Cerebellar nuclear complex (tissue), 1 donor: ENCODE measurements at regions not wholly inside any gene's neighbourhood (a gene's known extent, or its start where the extent isn't known, plus 50 kb on each side); places are given as distances from the start of the nearest gene placed in this dataset.

Experiments used
- DNase-seq, 2 experiments: peaks; one replicate each; lab custom pipeline; 2025; lab: John Stamatoyannopoulos, UW

DNA sequence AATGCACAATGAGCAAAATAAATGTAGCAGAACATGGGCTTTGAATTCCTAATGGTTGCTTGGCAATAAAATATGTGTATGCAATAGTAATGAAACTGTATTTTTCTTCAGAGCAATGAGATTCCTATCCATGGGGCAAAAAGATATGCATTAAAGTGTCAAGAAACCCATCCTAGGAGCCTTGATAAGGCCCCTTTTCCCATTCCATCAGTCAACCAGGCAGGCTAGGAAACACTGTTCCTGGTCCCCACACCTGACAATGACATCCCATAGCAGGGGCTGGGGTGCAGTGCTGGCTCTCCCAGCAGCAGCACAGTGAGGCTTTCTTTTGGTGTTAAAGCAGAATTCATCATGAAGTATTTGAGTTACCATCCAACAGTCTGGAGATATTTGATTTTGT is 113.3 kb upstream of the AGTR1 start:
- DNase-seq = no peak

DNA sequence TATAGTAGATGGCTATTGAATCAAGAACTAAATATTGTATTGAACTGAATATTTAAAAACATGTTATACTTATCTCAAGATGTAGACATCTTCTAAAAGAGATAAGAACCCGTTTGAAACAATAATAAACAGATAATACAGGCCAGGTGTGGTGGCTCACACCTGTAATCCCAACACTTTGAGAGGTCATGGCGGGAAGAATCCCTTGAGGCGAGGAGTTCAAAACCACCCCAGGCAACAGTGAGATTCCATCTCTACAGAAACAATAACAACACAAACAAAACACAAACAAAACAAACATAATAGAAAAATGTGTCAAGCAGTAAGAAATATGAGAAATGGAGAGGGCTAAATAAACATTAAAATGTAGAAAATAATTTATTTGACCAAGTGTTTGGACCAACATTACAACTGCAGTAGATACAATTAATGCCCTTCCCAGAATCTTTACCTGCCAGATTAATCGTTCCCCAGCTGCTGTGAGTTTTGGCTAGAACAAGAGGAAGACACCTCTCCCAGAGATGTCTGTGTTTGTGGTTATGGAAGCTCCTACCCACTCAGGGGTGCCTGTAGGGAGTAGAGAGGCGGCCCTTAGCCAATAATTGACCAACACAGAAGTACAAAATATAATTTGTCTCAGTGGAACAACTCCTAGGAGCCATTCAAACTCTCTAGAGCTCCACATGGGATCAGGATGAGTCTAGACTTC is 111.9 kb upstream of the AGTR1 start:
- no peak for DNase-seq

DNA sequence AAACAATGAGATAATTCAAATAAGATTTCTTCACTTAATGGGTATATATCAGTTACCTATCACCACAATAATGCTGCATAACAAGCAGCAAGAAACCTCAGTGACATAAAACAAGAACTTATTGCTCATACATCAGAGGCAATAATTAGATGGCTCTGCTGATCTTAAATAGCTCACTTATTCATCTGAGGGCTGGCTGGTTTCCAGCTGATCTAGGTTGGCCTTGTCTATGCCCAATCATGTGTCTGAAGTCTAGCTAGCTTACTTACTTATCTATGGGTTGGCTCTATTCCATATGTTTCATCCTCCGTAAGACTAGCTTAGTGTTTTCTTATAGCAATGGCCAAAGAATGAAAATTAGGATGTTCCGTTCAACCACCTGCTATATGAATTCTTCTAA is 109.4 kb upstream of the AGTR1 start:
- no peak for DNase-seq

DNA sequence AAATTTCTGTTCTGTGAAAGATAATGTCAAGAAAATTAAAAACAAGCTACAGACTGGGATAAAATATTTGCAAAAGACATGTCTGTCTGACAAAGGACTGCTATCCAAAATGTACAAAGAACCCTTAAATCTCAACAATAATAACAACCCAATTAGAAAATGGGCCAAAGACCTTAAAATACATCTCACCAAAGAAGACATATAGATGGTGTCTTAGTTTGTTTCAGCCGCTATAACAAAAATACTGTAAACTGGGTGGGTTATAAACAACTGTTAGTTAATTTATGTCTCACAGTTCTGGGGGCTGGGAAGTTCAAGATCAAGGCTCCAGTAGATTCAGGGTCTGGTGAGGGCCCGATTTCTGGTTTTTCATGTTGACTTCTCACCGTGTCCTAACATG is 106.2 kb upstream of the AGTR1 start:
- no peak for DNase-seq

DNA sequence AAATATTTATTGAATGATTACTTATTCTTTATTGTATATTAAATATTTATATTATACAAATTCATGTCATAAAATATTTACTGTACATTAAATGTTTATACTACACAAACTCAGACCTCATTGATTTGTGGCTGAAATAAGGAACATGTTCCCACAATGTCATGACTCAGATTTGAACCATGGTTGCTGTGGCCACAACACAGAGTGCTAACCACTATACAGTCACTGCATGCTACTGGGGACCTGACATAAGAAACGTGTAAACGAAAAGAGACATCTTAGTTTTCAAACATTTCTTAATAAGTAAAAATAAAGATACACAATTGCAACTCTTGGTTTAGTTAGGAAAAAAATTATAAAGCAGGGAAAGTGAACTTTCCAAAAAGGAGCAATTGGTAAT is 99.1 kb upstream of the AGTR1 start:
- no peak for DNase-seq

DNA sequence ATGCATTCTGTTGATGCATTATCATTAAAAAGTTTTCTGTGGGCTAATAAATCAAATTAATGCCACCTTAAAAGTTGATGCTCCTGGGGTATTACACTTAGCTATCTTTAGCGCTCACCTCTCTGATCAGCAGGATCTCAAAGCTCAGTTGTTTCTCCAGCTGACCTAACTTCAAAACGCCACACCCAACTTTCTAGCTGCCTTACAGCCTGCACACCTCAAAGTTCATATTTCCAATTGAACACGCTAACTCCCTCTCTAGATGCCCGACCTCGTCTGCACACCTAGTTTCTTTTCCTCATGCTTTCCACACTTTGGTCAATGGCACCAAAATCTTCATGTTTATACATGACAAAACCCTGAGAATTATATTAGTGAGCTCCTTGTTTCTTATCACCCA is 98.2 kb upstream of the AGTR1 start:
- no peak for DNase-seq

DNA sequence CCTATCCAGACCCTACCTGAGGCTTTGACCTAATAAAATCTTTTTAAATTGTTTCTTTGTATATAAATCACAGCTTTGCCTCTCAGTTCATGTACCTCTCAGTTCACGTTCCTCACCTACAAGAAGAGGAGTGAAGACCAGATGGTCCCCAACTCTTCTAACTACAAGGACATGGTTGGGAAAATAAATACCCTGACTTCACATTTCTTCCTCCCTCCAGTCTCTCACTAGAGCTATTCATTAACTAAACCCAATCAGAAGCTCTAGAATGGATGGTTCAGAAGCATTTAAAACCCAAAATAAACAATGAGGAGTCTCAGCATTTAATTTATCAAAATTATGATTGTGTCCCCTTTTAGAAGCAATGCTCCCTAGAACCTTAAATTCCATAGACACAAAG is 97.3 kb upstream of the AGTR1 start:
- DNase-seq = no peak

DNA sequence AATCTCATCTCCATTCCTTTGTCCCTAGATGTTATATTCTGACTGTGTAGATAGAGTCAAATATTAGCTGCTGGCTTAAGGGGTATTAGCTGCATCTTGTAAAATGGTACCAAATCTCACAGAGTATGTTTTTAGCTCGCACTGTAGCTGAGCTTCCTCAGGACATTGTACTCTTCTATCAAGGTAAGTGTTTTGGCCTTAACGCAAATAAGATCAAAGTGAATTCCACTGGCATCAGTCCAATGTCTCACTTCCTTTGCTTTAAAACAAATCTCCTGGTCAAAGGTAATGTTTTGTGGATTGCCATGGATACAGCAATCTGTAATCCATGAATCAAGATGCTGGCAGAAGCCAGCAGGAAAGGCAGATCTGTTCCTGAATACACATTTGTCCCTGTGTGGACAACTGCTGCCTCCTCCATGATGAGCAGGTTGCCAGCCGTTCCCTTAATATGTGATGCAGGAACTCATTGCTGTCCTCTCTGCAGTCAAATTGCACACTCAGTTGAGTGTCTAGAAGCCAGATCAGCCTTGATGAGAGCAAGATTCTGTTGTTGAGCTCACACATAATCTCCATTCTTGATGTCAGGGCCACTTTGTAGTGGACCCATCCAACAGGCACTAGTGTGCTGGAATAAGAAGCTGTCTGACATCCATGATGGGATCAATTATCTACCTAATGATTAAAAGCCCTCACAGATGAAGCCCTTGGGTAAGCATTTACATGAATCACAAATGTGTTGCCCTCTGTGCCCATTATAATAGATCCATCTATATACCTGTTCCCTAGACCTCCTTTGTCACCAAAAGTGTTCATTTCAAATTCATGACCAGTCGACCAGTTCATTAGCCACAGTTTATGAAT is 96.6 kb upstream of the AGTR1 start:
- no peak for DNase-seq

DNA sequence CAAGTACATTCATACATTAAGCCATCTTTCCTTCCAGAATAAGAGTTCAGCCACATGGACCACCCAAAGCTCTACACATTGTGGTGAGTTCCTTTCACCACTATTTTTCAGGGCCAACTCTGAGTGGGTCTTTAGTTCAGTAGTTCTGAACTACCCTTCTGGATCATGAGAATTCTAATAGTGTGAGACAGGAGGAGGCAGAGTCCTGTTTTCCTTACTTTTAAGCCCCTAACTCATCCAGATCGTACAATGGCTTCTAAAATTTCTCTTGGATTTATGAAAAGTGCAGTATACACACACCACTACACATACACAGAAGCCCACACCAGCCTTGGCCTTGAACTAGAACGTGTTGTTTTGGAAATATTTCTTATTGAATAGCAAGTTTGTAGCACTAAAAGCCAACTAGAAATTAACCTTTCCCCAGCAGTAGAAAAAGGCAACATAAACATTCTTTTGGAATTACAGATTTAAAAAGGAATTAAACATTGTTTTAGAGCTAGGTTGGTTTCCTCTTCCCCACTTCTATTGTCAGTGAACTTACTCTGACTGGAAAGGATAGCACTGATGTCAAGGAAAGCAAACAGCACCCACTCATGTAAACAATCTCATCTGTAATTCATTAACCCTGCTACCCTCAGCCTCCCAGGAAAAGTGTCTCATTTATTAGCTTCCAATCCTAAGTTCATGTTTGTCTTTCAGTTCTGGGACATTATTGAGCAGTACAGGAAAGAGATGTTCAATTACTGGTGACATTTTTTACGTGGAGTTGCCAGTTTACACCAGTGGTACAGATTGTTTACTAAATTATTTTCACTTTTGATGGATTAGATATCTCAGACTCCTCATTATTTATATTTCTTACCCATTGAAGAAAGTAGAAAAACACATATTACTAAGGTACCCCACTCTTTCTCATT is 95.7 kb upstream of the AGTR1 start:
- no peak for DNase-seq

DNA sequence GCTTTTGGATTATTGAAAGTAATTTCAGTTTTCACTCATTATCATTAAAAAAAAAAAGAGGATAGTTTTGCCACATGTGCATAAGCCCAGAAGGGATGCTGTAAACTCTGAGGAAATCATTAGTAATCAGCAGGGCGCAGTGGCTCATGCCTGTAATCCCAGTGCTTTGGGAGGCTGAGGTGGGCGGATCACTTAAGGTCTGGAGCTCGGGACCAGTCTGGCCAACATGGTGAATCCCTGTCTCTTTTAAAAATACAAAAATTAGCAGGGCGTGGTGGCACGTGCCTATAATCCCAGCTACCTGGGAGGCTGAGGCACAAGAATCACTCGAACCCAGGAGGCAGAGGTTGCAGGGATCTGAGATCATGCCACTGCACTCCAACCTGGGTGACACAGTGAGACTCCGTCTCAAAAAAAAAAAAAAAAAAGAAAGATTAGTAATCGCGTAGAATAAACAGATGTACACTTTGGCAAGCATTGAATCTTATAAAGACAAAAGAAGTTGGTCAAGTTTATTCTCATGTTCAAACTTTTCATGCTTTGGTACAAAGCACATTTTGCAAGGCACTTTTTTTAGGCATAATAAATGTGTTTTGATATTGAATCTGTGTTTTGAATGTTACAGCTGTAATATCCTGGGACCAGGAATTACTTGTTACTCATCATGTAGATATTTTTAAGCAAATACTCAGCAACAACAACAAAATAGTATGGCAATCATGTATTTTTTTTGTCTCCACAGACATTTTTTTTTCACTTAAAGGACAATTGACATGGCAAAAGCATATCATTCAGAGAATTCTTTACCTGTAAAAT is 93.2 kb upstream of the AGTR1 start:
- DNase-seq = no peak

DNA sequence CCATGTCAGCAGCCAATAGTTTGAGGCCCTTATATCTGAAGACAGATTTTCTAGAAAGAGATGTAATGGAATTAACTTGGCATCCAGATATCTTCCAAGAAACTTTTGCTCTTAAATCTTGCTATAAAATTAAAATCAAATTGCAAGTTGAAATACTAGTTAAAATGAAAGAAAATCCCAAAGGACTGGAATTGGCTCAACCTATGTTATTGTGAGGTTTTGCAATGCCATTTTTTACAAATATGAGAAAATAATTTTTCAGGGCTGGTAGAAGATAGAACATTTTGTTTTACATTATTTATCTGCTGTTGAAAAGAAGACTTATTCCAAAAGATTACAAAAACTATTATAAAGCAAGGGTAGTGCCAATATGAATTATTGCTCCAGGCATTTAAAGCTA is 92.2 kb upstream of the AGTR1 start:
- DNase-seq = no peak

DNA sequence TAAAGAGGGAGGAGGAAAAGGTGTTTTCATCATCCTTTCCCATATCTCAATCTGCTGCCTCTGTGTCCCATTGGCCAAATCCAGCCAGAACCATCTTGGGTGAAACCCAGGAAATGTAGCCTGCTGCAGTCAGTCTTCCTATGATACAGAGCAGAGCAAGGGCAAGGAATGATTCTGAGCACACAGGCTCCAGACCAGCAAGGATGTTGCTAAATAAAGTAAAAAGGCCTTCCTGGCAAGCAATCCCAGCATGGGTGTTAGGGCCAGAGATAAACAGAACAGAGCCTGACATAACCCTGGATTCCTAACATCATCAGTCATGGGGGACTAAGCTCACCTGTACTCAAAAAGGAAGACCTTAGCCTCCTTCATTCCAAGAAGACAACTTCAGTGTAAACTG is 90.7 kb upstream of the AGTR1 start:
- DNase-seq = no peak

DNA sequence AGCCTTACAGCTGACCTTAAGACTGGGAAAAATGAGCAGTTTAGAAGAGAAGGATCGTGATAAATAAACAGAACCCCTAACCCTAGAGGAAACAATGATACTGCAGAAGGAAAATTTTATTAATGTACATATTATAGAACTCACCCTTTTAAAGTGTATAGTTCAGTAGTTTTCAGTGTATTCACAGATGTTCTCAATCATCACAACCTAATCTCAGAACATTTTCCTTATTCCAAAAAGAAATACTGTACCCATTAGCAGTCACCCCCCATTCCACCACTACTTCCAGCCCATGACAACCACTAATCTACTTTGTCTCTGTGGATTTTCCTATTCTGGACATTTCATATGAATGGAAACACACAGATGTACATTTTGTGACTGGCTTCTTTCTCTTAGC is 90.2 kb upstream of the AGTR1 start:
- DNase-seq = no peak

DNA sequence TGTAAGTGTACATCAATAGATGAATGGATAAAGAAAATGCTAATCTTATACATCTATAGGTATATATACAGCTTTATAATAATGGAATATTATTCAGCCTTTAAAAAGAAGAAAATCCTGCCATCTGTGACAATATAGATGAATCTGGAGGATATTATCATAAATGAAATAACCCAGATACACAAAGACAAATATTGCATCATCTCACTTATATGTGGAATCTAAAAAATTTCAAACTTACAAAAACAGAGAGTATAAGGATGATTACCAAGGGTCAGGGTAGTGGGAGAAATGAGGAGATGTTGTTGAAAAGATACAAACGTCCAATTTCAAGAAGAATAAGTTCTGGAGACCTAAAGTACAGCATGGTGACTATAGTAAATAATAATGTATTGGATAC is 85.4 kb upstream of the AGTR1 start:
- no peak for DNase-seq

DNA sequence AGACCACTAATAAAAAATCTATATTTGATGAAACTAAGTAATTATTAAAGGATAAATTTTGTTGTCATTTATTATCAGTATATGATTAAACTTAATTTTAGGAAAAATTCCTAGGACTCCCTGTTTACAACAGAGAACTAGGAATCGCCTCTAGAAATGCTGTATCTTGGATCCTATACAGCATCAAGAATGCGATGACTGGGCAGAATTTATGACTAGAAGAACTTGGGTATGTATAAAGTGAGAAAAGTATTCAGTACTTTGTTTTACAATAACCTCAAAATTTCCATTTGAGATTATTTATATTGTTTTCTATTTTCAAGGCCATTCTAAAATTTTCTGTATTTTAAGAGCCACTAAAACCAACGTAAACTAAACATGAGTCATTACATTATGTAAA is 82.3 kb upstream of the AGTR1 start:
- DNase-seq = no peak

DNA sequence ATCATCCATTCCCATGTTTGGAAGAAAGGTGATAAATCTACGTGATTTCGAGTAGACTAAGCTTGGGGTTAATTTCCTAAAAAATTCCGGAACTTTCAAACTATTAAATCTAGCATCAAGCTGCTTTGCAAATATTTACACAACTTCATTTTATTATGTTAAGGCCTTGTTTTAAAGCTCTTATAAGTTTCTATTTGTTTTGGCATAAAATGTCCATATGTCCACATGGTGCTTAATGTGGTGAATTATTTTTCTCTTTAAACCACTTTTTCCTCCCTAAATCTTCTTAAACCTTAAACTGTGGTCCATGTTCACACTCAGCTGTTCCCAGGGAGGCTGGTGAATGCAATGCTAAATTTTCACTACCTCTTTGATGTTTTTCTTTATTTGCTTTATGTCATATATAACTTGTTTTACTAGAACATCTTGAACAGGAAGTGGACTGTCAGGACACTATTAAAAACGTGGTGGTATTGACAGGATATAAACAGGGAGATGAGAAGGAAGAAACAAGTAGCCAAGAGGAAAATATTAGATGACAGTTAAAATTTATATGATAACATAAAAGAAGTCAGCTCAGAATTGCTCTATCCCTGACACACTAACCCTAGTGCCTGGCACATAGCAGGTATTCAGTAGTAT is 72.5 kb upstream of the AGTR1 start:
- DNase-seq = no peak

DNA sequence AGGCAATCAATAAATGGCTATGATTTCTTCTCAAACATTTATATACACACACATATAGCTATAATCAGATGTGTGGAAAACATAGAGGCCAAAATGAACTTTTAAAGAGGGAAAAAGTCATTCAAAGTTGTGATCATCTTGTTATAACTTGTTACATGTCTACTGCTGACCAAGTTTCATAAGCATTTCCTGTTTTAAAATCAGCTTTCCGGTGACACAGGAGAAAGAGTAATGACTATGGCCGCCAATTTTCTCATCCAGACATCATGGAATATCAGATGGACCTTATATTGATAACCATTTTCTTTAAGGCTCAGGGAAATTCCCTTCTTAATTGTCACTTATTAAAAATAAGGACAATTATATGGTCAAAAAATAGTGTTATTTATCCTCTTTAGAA is 71.7 kb upstream of the AGTR1 start:
- no peak for DNase-seq

DNA sequence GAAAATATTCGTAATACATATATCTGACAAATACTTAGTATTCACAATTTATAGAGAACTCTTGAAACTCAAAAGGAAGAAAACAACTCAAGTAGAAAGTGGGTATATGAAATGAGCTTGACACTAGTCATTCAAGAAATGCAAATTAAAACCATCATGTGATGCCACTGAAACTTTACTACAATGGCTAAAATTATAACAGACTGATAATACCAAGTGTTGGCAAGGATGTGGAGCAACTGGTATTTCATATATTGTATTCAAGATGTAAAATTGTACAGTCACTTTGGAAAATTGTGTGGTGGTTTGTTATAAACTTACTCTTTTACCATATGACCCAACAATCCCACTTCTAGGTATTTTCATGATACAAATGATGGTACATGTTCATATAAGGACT is 68.7 kb upstream of the AGTR1 start:
- DNase-seq = no peak

DNA sequence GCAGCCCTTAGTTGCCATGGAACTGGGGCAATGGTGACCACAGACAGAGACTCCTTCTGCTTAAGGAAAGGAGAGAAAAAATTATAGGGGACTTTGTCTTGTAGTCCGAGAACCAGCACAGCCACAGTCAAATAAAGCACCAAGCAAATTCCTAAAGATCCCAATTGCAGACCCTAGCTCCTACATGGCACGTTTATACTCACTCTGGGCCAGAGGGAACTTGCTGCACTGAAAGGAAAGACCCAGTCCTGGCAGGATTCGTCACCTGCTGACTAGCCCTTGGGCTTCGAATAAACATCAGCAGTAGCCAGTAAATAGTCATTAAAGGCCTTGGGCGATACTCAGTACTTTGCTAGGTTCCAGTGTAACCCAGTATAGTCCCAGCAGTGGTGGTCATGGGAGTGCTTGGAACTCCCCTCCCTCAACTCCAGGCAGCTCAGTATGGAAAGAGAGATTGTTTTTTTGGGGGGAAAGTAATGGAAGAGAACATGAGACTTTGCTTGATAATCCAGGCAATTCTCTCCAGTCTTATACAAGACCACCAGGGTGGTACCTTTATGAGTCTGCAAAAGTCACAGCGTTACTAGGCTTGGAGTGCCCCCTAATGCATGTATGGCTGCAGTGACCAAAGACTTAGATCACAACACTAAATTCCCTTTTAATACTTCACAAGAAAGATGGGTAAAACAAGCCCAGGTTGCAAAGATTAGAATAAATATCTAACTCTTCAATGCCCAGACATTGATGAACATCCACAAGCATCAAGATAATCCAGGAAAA is 66.4 kb upstream of the AGTR1 start:
- no peak for DNase-seq

DNA sequence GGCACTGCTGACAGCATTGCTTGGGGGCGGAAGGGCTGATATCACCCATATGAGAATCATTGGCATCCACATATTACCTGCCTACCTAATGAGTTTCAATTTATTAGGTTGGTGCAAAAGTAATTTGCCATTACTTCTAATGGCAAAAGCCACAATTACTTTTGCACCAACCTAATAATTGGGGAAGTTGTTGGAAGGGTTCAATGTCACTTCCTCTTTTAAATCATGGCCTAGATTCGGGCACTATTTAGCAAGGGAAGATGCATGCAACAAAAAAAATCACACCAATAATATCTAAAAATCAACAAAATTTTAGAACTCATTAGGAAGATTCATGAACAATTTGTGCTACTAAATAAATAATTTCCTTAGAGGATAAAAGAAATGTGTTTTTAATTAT is 56.0 kb upstream of the AGTR1 start:
- no peak for DNase-seq
